ENCODE measurements at regions not wholly inside any gene's neighbourhood (a gene's known extent, or its start where the extent isn't known, plus 50 kb on each side); places are given as distances from the start of the nearest gene placed in this dataset.

DNA sequence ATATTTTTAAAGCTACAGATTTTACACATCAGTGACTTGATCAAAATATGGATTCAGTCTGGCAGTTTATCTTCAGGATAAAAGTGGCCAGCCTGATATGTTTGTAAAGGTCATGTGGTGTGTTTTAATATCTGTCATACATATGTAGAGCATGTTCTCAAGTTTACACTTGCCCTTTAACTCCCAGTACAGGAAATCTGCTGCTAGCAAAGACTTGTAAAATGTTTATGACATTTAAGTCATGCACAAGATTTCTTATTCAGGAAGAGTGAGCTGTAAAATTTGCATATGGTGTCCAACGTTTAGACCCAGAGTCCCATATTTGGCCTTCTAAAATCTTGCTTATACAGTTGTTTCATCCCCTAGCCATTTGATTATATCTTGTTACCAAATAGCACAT is 197.5 kb upstream of the FLRT2 start:
- DNase-seq (ENCODE audit: low read depth, low spot score) (no peak), FAIRE-seq (no peak)
- dilution Hi-C loops (cut with MboI; ENCODE audit: extremely low pct_ligation_motif_present, low sequenced_read_pairs) (no loop called here), intact Hi-C loops (cut with micrococcal nuclease) (loop anchor here (10.0 kb wide), 2 partner anchors 368 to 1328 kb away; no protein-coding TSS in a partner anchor)
- H3K9ac ChIP-seq (replicated peaks; ENCODE audit: extremely low read depth, insufficient read depth, low read length), result no peak overlapping the region
- H4K20me1 ChIP-seq (replicated peaks; ENCODE audit: control insufficient read depth, extremely low read depth, insufficient read depth, low read length), result no peaks in the 10 kb centered on the region
- H3K27ac ChIP-seq (ENCODE audit: insufficient read depth, low read depth, low read length), result no peak overlapping the region
- no peak overlapping the region for H3K4me2 ChIP-seq (ENCODE audit: insufficient read depth, low read length)
- peaks cover 14% of the 10 kb centered on the region for H3K4me1 ChIP-seq (ENCODE audit: control insufficient read depth, extremely low read depth, insufficient read depth, low read length)
- no TSS peak for BruUV-seq (replicated peaks)
- no peaks in the 10 kb centered on the region for H3K27me3 ChIP-seq (ENCODE audit: control insufficient read depth in 2 of 2, insufficient read depth in 2 of 2, low read length in 2 of 2)
- H3K36me3 ChIP-seq (ENCODE audit: control insufficient read depth in 2 of 2, extremely low read depth in 1 of 2, insufficient read depth in 2 of 2, low read length in 2 of 2), result no peaks in the 10 kb centered on the region
- H2AFZ ChIP-seq (ENCODE audit: low read depth, low read length), result no peak overlapping the region
- TF ChIP-seq POLR2AphosphoS5 (IDR thresholded peaks at IDR 0.05; ENCODE audit: insufficient read depth, low read depth, low read length) (no peak), EZH2 (IDR thresholded peaks at IDR 0.05; ENCODE audit: borderline replicate concordance, low read depth, low read length, severe bottlenecking) (no peak), CTCF (IDR thresholded peaks at IDR 0.05; ENCODE audit: extremely low read depth in 1 of 2, insufficient read depth in 1 of 2, low read depth in 1 of 2, low read length in 2 of 2) (no peak), JUN (IDR thresholded peaks at IDR 0.05; ENCODE audit: borderline replicate concordance, insufficient read depth, insufficient read length, low read depth) (no peak), MYC (IDR thresholded peaks at IDR 0.05; ENCODE audit: low read depth, low read length) (no peak), GATA2 (IDR thresholded peaks at IDR 0.05; ENCODE audit: insufficient read depth, insufficient read length, low read depth, low read length) (no peak), FOS (IDR thresholded peaks at IDR 0.05; ENCODE audit: borderline replicate concordance, insufficient read depth, low read length) (no peak), MAX (IDR thresholded peaks at IDR 0.05; ENCODE audit: insufficient read depth, insufficient read length) (no peak), POLR2A (IDR thresholded peaks at IDR 0.05; ENCODE audit: low read depth, low read length) (no peak)
- no peak overlapping the region for H3K4me3 ChIP-seq (replicated peaks in 1 of 3; ENCODE audit: insufficient read depth in 1 of 3, low read depth in 1 of 3, low read length in 3 of 3)
- POLR2A ChIA-PET, result no interaction called here
- H3K9me3 ChIP-seq (replicated peaks; ENCODE audit: control insufficient read depth, insufficient read depth, low read length), result no peaks in the 10 kb centered on the region
- no peaks in the 10 kb centered on the region for H3K79me2 ChIP-seq (ENCODE audit: control insufficient read depth, insufficient read depth, low read length)
- CTCF ChIA-PET, result interaction anchor here (2.0 kb wide), 1 partner anchor 12 kb away, joined by 6 read pairs; no protein-coding TSS in a partner anchor
- no peaks in the 10 kb centered on the region for H3K9me1 ChIP-seq (replicated peaks; ENCODE audit: control insufficient read depth, extremely low read depth, insufficient read depth, low read length)
